A673 (cell line): ENCODE measurements at regions not wholly inside any gene's neighbourhood (a gene's known extent, or its start where the extent isn't known, plus 50 kb on each side); places are given as distances from the start of the nearest gene placed in this dataset.

Experiments
- BruUV-seq: library from RNA; stranded (reverse); fragments of 400-500 nt; replicated peaks from 2 replicates; lab custom pipeline; 2021; lab: Mats Ljungman, UMichigan
- CTCF ChIA-PET: fragments of 300-600 bp; sonication (Branson Sonifier 250); formaldehyde crosslinking; loops from one replicate; lab custom pipeline; 2022; ENCODE audit warnings: antibody characterized with exemption; lab: Charles Lee
- POLR2A ChIA-PET: fragments of 300-600 bp; sonication (Branson Sonifier 250); formaldehyde crosslinking; loops from one replicate; lab custom pipeline; 2022; ENCODE audit warnings: antibody characterized with exemption; ENCODE audit not compliant: low non-redundant PET; lab: Charles Lee
- DNase-seq: peaks from one replicate; pipeline ENCODE4 v3.0.0-alpha.2; 2015; ENCODE audit warnings: low spot score
- H3K27ac ChIP-seq: fragments of 200-600 bp; sonication (generic); 2 replicates; pipeline ENCODE4 v1.5.1; 2016; ENCODE audit warnings: mixed run types, low read depth, mild to moderate bottlenecking, mixed read lengths, antibody characterized with exemption, low read length; ENCODE audit not compliant: poor library complexity, severe bottlenecking
- H3K27me3 ChIP-seq: fragments of 200-600 bp; sonication (generic); replicated peaks from 2 replicates; pipeline ENCODE4 v1.6.1; 2017; ENCODE audit warnings: mixed run types, low read depth, mild to moderate bottlenecking, mixed read lengths, antibody characterized with exemption, low read length; ENCODE audit not compliant: insufficient read depth, poor library complexity
- H3K36me3 ChIP-seq: fragments of 200-600 bp; sonication (generic); 2 replicates; pipeline ENCODE4 v1.6.1; 2016; ENCODE audit warnings: mixed run types, mild to moderate bottlenecking, mixed read lengths, antibody characterized with exemption, low read length; ENCODE audit not compliant: insufficient read depth, poor library complexity, severe bottlenecking
- H3K4me1 ChIP-seq: fragments of 200-600 bp; sonication (generic); 2 replicates; pipeline ENCODE4 v1.6.1; 2017; ENCODE audit warnings: mixed run types, mild to moderate bottlenecking, mixed read lengths, antibody characterized with exemption, low read length; ENCODE audit not compliant: insufficient read depth, poor library complexity, severe bottlenecking
- H3K4me3 ChIP-seq: fragments of 200-600 bp; sonication (generic); 2 replicates; pipeline ENCODE4 v1.5.1; 2016; ENCODE audit warnings: low read depth, mixed run types, mild to moderate bottlenecking, mixed read lengths, low read length; ENCODE audit not compliant: poor library complexity, severe bottlenecking
- H3K9me3 ChIP-seq: fragments of 200-600 bp; sonication (generic); 2 replicates; pipeline ENCODE4 v1.6.1; 2016; ENCODE audit warnings: mixed run types, low read depth, mild to moderate bottlenecking, mixed read lengths, antibody characterized with exemption, low read length; ENCODE audit not compliant: poor library complexity, severe bottlenecking
- EZH2 ChIP-seq: fragments of 200-600 bp; sonication (generic); IDR thresholded peaks from 2 replicates; pipeline ENCODE4 v1.6.1; 2017; ENCODE audit warnings: borderline replicate concordance, low read depth, mild to moderate bottlenecking, mixed read lengths, antibody characterized with exemption, low read length; ENCODE audit not compliant: poor library complexity, severe bottlenecking
- intact Hi-C: fragments of 100-400 bp; cut with micrococcal nuclease; formaldehyde crosslinking; loops from one replicate; pipeline ENCODE4 v1.10.0; 2022; ENCODE audit not compliant: unreplicated experiment
- TF ChIP-seq, protein P1 (sequence below): fragments of 300-800, 200-600 bp; sonication (generic); conservative IDR thresholded peaks from 2 replicates; pipeline ENCODE4 v1.5.1; 2017; ENCODE audit warnings: low read depth, mild to moderate bottlenecking, antibody characterized with exemption, low read length, moderate library complexity, mixed read lengths

DNA sequence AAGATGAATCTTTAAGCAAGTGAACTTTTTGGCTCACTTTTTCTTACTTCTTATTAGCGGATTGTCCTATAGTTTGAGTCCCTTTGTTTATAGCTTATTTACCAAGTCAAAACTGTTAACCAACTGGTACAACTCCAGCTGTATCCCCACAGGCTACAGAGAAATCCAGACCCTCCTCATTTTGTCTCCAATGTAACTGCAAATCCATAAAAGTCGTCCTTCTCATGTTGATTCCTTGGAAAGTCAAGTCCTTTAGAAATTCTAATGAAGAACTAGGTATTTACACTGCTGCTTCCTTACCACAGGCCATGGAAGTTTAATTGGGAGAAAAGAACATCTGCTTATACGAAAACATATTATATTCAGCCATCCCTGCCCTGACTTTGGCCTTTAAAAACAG lies 729.1 kb upstream of the NRSN1 start:
- TF ChIP-seq, protein P1, sequence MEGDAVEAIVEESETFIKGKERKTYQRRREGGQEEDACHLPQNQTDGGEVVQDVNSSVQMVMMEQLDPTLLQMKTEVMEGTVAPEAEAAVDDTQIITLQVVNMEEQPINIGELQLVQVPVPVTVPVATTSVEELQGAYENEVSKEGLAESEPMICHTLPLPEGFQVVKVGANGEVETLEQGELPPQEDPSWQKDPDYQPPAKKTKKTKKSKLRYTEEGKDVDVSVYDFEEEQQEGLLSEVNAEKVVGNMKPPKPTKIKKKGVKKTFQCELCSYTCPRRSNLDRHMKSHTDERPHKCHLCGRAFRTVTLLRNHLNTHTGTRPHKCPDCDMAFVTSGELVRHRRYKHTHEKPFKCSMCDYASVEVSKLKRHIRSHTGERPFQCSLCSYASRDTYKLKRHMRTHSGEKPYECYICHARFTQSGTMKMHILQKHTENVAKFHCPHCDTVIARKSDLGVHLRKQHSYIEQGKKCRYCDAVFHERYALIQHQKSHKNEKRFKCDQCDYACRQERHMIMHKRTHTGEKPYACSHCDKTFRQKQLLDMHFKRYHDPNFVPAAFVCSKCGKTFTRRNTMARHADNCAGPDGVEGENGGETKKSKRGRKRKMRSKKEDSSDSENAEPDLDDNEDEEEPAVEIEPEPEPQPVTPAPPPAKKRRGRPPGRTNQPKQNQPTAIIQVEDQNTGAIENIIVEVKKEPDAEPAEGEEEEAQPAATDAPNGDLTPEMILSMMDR: no peak
- no peak for TF ChIP-seq EZH2
- intact Hi-C loops: no loop called here
- Histone ChIP-seq H3K4me3 (no peak overlapping the region), H3K4me1 (no peaks in the 10 kb centered on the region), H3K9me3 (no peaks in the 10 kb centered on the region), H3K36me3 (no peaks in the 10 kb centered on the region), H3K27me3 (peaks cover 1% of the 10 kb centered on the region), H3K27ac (no peak overlapping the region)
- no peak for DNase-seq
- CTCF ChIA-PET: no interaction called here
- no TSS peak for BruUV-seq
- POLR2A ChIA-PET: no interaction called here

DNA sequence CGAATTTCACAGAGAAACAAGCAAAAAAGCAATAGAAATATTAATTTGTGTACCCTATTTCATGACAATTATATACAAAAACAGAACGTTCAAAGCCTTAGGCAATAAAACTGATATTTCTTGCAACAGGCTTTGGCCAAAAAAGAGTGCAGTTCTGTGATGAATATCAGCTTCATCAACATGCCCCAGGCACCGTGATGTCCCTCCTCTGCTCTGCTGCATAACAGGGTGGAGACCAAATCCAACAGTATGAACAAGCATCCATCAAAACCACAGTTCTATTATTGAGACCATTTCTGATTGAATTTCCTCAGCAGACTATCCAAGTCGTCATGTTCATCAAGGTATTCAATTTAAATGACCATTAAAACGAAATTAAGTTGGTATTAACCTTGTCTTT lies 722.6 kb upstream of the NRSN1 start:
- CTCF ChIA-PET: no interaction called here
- intact Hi-C loops: no loop called here
- POLR2A ChIA-PET: no interaction called here
- no TSS peak for BruUV-seq
- Histone ChIP-seq H3K27me3 (no peaks in the 10 kb centered on the region), H3K36me3 (no peaks in the 10 kb centered on the region), H3K4me1 (no peaks in the 10 kb centered on the region), H3K27ac (no peak overlapping the region), H3K4me3 (no peak overlapping the region), H3K9me3 (no peaks in the 10 kb centered on the region)
- no peak for DNase-seq
- TF ChIP-seq EZH2: no peak
- TF ChIP-seq, protein P1: no peak

DNA sequence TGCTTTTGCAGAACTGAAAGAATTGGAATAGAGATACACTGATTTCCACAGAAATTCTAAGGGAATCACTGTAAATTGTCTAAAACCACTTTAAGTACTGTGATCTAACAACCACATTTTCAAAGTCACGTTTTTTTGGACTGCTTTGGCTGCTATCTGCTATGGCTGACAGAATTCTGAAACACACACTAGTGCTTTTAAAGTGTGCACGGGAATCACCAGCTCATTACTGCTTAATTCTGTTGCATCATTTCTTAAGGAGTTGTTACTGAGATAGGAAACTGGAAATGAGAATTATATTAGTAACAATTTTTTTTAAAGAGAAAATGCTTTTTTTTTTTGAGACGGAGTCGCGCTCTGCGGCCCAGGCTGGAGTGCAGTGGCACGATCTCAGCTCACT lies 716.5 kb upstream of the NRSN1 start:
- Histone ChIP-seq H3K36me3 (no peaks in the 10 kb centered on the region), H3K4me1 (peaks cover 6% of the 10 kb centered on the region), H3K27ac (no peak overlapping the region), H3K9me3 (no peaks in the 10 kb centered on the region), H3K4me3 (no peak overlapping the region), H3K27me3 (no peaks in the 10 kb centered on the region)
- ChIA-PET CTCF (no interaction called here), POLR2A (no interaction called here)
- BruUV-seq: no TSS peak
- no peak for TF ChIP-seq EZH2
- TF ChIP-seq, protein P1: no peak
- no peak for DNase-seq
- intact Hi-C loops: no loop called here
